PC-3 (cell line): ENCODE measurements at regions not wholly inside any gene's neighbourhood (a gene's known extent, or its start where the extent isn't known, plus 50 kb on each side); places are given as distances from the start of the nearest gene placed in this dataset.

ENCODE experiments used
- EZH2 ChIP-seq: fragments of 300-600 bp; sonication (generic); IDR thresholded peaks from one replicate; pipeline ENCODE4 v1.6.1; 2017; ENCODE audit warnings: antibody characterized with exemption, mild to moderate bottlenecking, low read length; ENCODE audit not compliant: unreplicated experiment
- EZH2phosphoT487 ChIP-seq: fragments of 300-600 bp; sonication (generic); IDR thresholded peaks from 2 replicates; pipeline ENCODE4 v1.6.1; 2018; ENCODE audit warnings: mild to moderate bottlenecking, antibody characterized with exemption, low read length, borderline replicate concordance
- TF ChIP-seq, protein P1 (sequence below): fragments of 300-600 bp; sonication (generic); conservative IDR thresholded peaks from 2 replicates; pipeline ENCODE4 v1.5.1; 2017; ENCODE audit warnings: antibody characterized with exemption, low read depth, mild to moderate bottlenecking, low read length

DNA sequence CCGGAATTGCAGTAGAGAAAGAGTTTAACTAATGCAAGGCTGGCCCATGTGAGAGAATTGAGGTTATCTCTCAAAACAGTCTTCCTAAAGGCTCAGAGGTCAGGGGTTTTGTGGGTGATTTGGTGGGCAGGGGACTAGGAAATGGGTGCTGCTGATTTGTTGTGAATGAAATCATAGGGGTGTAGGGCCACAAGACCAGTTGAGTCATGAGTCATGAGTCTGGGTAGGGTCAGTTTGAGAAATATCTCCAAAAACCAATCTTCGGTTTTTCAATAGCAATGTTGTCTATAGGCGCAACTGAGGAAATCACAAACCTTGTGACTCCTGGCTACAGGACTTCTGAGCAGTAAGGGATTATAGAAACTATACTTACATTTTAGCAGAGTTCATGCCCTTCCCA is 460.0 kb upstream of the NRP1 start:
- TF ChIP-seq EZH2: no peak
- TF ChIP-seq, protein P1, sequence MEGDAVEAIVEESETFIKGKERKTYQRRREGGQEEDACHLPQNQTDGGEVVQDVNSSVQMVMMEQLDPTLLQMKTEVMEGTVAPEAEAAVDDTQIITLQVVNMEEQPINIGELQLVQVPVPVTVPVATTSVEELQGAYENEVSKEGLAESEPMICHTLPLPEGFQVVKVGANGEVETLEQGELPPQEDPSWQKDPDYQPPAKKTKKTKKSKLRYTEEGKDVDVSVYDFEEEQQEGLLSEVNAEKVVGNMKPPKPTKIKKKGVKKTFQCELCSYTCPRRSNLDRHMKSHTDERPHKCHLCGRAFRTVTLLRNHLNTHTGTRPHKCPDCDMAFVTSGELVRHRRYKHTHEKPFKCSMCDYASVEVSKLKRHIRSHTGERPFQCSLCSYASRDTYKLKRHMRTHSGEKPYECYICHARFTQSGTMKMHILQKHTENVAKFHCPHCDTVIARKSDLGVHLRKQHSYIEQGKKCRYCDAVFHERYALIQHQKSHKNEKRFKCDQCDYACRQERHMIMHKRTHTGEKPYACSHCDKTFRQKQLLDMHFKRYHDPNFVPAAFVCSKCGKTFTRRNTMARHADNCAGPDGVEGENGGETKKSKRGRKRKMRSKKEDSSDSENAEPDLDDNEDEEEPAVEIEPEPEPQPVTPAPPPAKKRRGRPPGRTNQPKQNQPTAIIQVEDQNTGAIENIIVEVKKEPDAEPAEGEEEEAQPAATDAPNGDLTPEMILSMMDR: no peak
- TF ChIP-seq EZH2phosphoT487: no peak
